ENCODE measurements at regions not wholly inside any gene's neighbourhood (a gene's known extent, or its start where the extent isn't known, plus 50 kb on each side); places are given as distances from the start of the nearest gene placed in this dataset.

- TF ChIP-seq CTCF (IDR thresholded peaks at IDR 0.05) (no peak), ZFX (IDR thresholded peaks at IDR 0.05; ENCODE audit: borderline replicate concordance) (no peak)
Measured at GRCh38 chr1:55898181-55898580, 681.2 kb downstream of the PLPP3 start.

Measured in 22Rv1 (cell line).